ENCODE measurements at regions not wholly inside any gene's neighbourhood (a gene's known extent, or its start where the extent isn't known, plus 50 kb on each side); places are given as distances from the start of the nearest gene placed in this dataset.

GRCh38 chr1:228982637-228983036, 247.4 kb downstream of the RHOU start:
- no peaks in the 10 kb centered on the region for H3K79me2 ChIP-seq (ENCODE audit: insufficient read depth, low read length)
- H3K9me3 ChIP-seq (ENCODE audit: low read length) = no peaks in the 10 kb centered on the region
- POLR2A ChIA-PET = interaction anchor here (1.6 kb wide), 1 partner anchor 18 kb away, joined by 9 read pairs; no protein-coding TSS in a partner anchor
- CTCF ChIA-PET (ENCODE audit: low intra/inter-chr PET ratio, low total read pairs) = no interaction called here
- in situ Hi-C loops (cut with HindIII; ENCODE audit: extremely low pct_ligation_motif_present, low pct_unique_long_range_greater_than_20kb) = no loop called here
- no peaks in the 10 kb centered on the region for H4K20me1 ChIP-seq (ENCODE audit: insufficient read depth, low read length)
- WGBS (ENCODE audit: low lambda C conversion rate) = 27% methylated on average over 5 of the region's 5 CpGs
- BruUV-seq (replicated peaks) = no TSS peak
- peaks cover 54% of the 10 kb centered on the region for H3K4me1 ChIP-seq (ENCODE audit: insufficient read depth, low read length)
- no peak overlapping the region for H3K27ac ChIP-seq (ENCODE audit: extremely low read length, insufficient read depth, low read length)
- H3K9ac ChIP-seq (ENCODE audit: insufficient read depth, low read depth, low read length) = no peak overlapping the region
- intact Hi-C loops (cut with micrococcal nuclease; ENCODE audit: unreplicated experiment) = no loop called here
- TF ChIP-seq ARID5B (CRISPR knock-in tag; IDR thresholded peaks at IDR 0.05) (0 out of 2 replicates have a peak, but pooled peaks have one; percentile 18), NFKBIZ (CRISPR knock-in tag; IDR thresholded peaks at IDR 0.05) (no peak), SOX6 (IDR thresholded peaks at IDR 0.05) (no peak), SOX6 (CRISPR knock-in tag; IDR thresholded peaks at IDR 0.05) (no peak), BCL6 (CRISPR knock-in tag; IDR thresholded peaks at IDR 0.05) (no peak), ZNF674 (CRISPR knock-in tag; IDR thresholded peaks at IDR 0.05; ENCODE audit: low read depth) (no peak), CEBPG (CRISPR knock-in tag; IDR thresholded peaks at IDR 0.05) (peak; percentile 45; the same call in 1 of the 2 replicates), ZBTB33 (CRISPR knock-in tag; IDR thresholded peaks at IDR 0.05) (peak; percentile 18; the same call in 1 of the 2 replicates), ZNF780A (CRISPR knock-in tag; IDR thresholded peaks at IDR 0.05) (no peak), CHD4 (IDR thresholded peaks at IDR 0.05; ENCODE audit: borderline replicate concordance, low read length) (no peak), SMAD9 (CRISPR knock-in tag; IDR thresholded peaks at IDR 0.05) (no peak), PPARG (CRISPR knock-in tag; conservative IDR thresholded peaks at IDR 0.05) (no peak), ZSCAN20 (CRISPR knock-in tag; IDR thresholded peaks at IDR 0.05; ENCODE audit: borderline replicate concordance) (no peak), ZNF276 (CRISPR knock-in tag; IDR thresholded peaks at IDR 0.05; ENCODE audit: low read depth) (no peak), SIN3B (IDR thresholded peaks at IDR 0.05; ENCODE audit: low read length) (no peak), CEBPB (IDR thresholded peaks at IDR 0.05; ENCODE audit: borderline replicate concordance, low read depth, low read length) (peak; percentile 88), ZNF431 (CRISPR knock-in tag; IDR thresholded peaks at IDR 0.05; ENCODE audit: borderline replicate concordance, low read depth) (no peak)
- no peak overlapping the region for H2AFZ ChIP-seq (ENCODE audit: low read length)
- FAIRE-seq = peak; percentile 15
- DNase-seq (ENCODE audit: low spot score) = peak; percentile 54
- peak; percentile 49 for ATAC-seq
- no peaks in the 10 kb centered on the region for H3K36me3 ChIP-seq (replicated peaks in 1 of 2; ENCODE audit: control insufficient read depth in 1 of 2, insufficient read depth in 2 of 2, low read length in 2 of 2)
- no peak overlapping the region for H3K4me3 ChIP-seq (replicated peaks in 1 of 3; ENCODE audit: insufficient read depth in 1 of 3, low read depth in 2 of 3, low read length in 3 of 3)
- H3K4me2 ChIP-seq (ENCODE audit: low read depth, low read length) = no peak overlapping the region
- no peaks in the 10 kb centered on the region for H3K27me3 ChIP-seq (ENCODE audit: control insufficient read depth in 1 of 2, insufficient read depth in 2 of 2, low read length in 2 of 2)

Measured in HepG2 (cell line).